Limb (tissue), 2 donors: ENCODE measurements at regions not wholly inside any gene's neighbourhood (a gene's known extent, or its start where the extent isn't known, plus 50 kb on each side); places are given as distances from the start of the nearest gene placed in this dataset.
A peak's percentile ranks its signal among the peaks of the same experiment; 100 is the strongest.

Experiments
- DNase-seq, 2 donors: peaks; one replicate each; pipeline ENCODE4 v3.0.0-alpha.2; 2016; ENCODE audit errors: extremely low spot score in 2 of 2

DNA sequence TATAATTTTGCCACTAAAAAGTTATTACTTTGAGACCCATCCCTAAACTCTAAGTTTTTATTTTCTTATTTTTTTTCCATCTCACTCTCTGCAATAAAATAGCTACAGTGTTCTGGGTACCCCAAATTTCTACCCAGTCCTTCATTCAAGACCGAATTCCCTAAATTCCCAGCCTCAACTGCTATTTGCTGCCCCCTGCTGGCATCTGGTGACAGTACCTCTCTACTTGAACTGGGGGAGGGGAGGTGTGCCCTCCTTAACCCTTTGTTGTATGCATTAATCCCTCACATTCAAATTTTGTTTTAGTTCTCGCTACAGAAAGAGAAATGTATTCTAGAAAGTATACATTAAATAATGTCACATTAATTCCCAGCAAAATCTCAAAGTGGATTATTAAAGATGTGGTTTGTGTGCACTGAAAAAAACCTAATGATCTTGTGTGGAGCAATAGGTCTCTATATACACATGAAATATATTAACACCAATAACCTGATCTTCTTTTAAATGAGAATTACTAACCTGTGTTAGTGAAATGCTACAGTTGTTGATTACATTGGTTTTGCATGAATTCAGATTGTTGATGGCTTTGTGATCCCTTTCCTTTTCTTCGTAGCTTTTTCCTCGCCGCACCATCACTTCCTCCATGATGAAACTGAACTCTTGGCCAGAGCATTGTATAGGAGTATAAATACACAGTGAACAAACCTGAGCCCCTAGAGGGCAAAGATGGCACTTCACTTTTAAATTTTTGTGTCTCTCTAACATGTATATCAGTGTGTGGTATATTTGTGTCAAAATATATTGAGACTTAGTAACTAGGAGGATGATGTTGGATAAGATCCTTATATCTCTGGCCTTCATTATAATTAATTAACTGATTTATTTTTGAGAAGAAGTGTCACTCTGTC lies 590.0 kb downstream of the METTL15 start:
- peak; percentile 44 to 79 for DNase-seq

DNA sequence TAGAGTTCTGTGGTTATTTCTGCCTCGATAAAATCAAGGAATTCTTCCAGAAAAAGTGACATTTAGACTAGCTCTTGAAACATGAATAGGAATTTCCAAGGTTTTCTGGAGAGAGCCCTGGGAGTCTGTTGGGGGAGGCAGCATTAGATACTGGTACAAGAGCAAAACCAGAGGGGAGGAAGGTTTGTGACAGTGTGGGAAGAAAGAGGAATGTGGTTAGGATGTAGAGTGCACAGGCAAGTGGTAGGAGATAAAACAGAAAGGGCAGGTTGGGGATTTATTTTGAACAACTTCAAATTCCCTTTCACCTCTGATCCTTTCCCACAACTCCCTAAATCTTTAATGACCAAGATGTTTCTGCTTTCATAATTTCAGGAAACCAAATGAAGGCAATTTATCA lies 588.4 kb downstream of the METTL15 start:
- DNase-seq, result no peak

DNA sequence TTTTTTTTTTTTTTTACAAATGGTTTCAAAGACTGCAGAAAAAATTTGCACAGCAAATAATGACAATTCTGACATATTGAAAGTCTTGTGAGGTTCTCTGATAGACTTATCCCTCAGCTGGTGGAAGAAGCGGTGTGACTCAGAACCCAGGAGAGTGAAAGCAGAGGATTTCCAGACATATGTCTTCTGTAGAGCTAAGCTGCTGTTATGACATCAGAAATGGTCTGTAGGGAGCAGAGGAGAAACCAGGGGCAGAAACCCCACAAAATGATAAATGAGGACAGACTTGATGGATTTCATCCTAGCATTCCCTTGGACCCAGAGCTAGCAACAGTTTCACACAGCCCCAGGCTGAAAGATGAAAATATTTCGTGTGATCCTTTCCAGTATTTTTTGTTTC lies 582.6 kb downstream of the METTL15 start:
- DNase-seq, result no peak

DNA sequence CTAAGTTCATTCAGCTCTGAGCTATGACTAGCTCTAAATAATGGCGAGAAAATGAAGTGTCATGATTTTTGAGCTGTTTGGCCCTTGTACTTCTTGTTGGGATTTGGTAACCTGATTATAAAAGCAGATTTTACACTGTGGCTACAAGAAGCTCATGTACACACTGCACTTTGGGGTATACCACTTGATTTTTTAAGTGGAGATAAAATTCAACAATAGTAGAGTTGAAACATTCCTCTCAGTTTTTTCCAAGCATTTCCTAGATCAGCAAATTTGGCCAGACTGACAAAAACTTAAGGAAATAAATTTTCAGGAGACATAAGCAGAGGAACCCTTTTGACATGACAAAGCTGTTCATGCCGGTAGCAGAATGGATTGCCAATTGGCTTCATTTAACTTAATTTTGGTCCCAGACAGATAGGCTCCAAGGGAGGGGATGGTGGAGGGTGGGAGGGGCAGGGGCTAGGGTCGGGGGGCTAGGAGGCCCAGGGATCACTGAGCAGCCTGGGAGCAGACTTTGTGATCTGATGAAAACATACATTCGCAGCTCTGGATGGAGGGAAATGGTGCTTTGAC lies 575.9 kb downstream of the METTL15 start:
- DNase-seq, result no peak

DNA sequence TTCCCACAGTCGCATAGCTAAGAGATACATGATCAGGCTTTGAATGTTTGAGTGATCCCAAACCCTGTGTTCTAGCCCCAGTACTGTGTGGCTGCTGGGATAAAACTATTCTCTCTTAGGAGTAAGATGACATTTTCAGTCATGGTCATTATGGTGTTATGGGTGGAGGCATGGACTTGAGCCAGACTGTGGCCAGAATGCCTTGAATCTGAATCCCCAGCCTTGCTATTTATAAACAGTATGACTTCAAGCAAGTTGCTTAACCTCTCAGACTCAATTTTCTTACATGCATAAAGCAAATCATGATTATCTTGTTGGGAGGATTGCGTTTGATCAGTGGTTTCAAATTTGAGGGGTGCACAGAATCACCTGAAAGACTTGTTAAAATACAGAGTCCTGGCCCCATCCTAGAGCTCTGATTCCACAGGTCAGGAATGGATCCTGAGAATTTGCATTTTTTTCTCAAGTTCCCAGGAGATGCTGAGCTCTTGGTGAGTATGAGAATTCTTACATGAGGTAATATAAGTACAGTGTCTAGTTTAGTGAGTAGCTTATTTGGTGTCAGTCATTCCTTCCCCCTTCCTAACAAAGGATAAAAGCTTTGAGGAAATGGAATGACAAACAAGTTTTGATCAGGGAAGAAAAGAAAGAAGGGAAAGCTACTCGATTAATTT lies 571.7 kb downstream of the METTL15 start:
- DNase-seq, result no peak

DNA sequence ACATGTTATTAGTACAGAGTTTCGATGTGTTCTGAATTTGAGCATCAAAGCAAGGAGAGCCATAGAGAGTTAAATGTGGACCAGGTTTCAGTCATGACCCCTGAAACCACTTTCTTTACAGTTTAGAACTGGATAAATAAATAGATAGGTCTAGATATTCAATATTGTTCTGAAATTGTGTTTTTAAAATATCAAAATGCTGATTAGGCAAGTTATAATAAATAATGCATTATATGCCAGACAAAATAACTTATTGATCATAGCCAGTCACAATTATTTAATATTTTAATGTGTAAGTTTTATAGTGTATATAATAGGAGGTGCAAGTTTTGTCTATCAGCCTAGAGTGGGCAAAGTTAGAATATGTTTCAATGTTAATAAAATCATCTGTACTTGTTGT lies 569.5 kb downstream of the METTL15 start:
- DNase-seq, result no peak

DNA sequence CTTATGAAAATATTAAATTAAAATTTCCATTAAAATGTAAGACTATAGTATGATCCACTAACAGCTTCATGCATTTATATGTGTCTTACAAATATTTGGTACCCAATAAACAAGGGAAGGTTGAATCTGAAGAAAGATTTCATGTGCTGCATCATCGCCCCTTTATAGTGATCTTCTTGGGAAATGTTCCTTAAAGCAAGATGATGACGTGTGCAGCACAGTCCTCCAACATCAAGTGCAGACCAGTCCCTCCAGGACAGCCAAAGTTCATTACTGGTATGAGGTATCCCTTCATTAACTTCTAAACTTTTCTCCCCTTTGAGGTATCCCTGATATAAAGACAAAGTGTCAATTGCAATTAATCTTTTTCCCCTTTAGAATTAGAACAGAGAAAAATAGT lies 567.0 kb downstream of the METTL15 start:
- no peak for DNase-seq

DNA sequence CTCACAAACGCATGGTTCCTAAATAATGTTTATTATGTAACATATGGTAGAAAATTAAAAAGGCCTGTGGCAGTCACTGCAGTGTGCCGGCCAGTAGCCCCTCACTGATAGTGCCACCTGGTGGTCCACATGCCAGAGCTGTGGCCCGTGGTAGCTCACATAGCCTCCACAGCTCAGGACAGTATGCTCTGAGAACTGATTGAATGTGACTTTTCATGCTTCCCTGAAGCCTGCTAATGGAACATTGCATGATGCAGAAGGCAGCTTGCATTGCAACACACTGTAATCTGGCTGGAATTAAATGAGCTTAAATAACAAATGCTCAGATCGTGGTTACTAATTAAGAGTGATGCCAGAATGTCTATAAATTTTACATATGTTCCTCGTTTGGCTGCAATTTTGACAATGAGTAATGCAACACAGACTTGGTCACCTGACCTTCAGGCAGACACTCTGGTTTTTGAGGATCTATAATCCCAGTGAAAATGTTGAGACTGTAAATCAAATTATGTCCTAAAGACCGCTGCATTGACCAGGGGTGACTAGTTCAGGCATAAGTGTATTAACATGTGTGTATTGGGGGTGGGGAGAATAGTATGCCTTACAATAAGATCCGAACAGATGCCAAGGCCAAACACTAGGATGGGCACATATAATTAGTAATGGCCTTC lies 566.4 kb downstream of the METTL15 start:
- peak in 1 of 2 donors; percentile 36 for DNase-seq

DNA sequence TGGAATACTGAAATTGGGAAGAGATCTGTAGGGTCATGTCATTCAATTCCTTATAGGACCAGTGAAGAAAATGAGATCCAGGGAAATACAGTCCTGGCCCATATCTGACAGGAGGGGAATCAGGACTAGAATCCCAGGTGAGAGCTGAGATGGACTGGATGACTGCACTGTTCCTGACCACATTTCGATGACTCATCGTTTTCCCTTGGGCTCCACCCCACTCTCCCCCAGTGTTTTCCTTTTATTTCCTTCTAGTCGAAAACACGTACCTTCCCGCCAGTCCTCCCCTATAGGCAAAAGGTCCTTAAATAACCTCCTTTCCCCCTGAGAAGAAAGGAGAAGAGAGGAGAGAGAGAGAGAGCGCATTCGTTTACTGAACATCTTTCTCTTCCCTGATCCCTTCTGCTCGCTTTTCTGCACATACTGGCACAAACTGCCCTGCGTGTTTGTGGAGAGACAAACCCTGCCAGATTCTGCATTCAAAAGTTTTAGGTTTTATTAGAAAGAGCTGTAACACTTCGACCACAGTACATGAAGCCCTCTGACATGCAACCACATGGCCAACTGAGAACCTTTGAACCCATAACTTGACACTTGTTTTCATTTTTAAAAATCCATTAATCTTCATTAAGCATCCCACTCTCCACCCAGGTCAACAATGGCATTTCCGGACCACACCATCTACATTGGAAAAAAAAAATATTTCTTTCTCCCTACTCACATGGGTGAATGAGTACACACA lies 565.7 kb downstream of the METTL15 start:
- no peak for DNase-seq

DNA sequence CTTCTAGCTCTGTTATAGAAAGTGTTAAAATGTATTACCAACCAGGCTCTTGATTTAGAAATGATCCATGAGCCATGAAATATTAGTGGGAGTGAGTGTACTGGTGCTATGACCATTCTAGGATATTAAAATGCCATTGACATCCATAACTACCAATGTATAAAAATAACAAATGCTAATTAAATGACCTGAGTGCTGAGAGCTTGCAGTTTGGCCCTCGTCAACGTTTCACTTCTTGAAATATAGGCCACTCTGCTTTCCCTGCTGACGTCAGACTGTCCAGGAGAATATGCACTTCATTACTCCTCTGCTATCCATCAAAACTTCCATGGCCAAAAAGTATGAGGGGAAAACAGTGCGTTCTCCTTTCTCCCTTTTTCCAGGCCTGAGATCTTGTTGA lies 563.1 kb downstream of the METTL15 start:
- no peak for DNase-seq

DNA sequence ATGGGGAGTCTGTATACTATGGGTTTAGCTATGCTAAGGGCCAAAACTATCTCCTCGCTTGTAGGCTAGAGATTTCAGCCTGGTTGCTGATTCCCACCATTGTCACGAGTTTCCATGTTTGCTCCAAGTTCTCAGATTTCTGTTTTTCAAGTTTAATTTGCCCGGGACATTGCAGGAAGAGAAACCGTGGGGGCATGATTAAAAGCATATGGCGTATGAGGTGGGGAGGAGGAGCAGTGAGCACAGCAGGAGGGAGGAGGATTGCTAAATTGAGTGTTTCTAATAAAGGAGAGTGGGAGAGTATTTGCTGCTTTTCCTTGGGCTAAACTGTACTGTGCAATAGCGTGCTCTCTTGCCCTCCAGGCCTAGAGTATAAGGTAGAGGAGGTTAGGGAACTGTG lies 558.4 kb downstream of the METTL15 start:
- no peak for DNase-seq

DNA sequence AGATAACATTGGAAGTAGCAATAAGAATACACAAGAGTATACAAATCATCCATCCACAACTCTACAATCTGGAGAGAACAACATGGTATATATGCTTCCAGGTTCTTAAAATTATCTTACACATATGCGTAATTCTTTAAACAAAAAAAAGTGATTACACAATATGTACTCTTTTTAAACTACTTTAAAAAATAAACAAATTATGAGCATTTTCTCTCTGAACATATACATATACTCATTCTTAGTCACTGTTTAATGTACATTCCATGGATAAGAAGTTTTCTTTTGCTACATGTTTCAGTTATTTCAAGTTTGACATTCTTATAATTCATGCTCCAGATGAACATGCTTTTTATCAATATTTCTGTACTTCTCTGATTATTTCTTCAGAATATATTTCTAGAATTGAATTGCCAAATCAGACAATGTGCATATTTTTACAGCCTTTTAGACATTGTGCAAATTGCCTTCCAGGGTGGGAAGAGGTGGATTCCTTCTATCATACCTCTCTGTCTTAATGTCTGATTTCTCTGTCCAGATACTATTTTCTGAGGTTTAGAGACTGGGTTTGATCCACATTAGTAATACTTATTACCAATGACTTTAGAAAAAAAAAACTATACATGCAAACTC lies 551.6 kb downstream of the METTL15 start:
- no peak for DNase-seq

DNA sequence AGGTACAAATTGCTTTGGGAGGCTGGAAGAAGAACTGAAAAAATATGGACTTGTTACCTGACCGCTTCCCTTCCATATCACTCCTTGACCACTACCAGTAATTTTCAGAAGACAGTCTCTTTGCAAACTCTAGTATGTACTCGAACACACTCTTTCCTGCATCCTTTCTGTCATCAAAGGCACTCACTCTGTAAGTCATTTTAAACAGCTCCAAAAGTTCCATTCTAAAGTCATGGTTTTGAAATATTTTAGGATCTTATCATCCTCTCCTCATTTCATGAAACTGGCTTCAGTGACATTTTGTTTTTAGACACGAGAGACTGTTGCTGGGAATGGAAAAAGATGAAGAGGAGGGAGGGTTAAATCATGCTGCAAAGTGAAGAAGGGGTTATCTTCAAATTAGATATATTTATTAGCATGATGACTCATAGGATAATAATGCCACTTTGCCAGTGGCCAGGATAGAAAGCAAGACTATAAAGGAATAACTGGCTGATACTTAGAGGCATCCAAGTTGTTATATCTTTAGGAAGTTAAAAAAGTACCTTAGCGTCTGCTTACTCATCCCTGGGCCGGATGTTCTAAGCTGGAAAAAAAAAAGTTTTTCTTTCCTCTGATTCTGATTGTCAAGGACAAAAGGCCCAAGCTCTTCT lies 549.3 kb downstream of the METTL15 start:
- no peak for DNase-seq

DNA sequence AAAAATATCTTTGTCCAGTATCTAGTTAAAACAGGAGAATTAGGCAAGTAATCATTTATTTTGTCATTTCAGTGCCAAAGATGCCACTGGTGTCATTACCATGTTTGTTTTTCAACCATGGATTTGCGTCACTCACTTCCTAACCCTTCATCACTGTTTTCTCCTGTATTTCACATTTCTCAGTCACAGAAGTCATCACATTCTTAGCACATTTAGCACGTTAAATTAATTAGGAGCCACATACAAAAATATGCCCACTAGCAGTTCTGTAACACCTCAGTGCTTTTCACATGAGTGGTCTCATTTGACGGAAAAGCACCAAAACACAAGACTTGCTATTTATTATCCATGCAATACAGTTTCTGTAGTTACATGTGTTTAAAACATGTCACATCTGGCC lies 546.0 kb downstream of the METTL15 start:
- DNase-seq, result no peak

DNA sequence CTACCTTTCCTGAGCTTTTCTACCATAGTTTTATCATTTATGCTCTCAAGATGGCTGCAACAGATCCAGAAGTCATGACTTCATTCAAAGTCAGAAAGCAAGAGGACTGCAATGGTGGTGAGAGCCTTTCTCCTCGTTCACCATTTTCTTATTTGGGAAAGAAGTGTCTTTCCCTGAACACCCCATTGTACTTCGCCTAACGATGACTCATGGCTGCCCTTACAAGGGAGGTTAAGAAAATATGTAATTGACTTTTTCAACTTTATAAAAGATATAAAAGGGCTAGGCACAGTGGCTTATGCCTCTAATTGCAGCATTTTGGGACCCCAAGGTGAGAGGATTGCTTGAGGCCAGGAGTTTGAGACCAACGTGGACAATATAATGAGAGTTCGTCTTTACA lies 541.7 kb downstream of the METTL15 start:
- DNase-seq, result no peak

DNA sequence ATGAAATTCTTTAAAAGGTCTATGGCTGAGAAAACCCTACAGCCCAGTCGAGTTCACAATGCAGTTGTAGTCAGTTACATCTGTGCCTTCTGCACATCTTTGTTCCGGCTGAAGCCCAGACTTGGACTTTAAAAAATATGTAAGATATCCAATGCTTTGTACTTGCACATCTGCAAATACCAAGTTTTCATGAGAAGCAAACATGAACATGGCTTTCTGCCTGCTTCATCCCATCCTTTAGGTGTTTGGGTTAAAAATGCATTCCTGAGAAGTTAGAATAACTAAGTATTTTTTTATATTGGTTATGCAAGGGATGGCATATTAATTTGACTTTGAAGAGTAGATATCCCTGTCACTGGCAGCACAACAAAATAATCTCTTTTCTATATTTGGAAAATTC lies 528.4 kb downstream of the METTL15 start:
- no peak for DNase-seq

DNA sequence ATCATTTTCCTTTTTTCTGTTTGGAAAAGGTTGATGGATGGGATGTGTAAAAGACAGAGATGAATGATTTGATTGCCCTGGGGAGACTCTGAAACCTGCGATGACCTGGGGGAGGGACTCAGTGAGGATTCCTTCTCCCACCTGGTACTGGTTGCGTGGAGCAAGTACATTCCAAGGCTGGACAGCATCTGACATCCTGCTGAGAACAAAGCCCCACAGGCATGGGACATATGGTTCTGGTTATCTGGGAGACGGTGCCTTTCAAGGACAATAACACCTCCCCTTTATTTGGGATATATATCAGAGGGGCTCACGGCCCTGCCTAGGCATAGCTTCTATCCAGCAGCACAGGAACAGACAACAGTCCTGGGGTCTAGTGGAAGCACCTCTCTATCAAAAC lies 527.8 kb downstream of the METTL15 start:
- DNase-seq, result no peak

DNA sequence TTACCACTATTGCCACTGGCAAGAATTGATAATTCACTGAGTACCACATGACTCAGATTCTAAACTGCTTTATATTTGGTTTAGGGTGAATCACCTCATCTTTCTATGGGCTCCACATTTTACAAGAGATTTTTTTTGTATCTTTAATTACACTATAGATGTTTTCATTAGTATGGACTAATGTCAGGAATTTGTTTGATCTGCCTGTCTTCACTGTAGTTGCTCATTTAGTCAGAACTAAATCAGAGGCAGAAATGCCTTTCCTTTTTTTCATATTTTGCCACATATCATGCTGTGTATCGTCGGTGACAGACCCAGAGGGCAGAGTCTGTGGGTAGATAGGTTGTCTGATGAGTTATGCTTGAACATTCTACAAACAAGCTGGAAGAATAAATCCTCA lies 524.1 kb downstream of the METTL15 start:
- DNase-seq, result no peak

DNA sequence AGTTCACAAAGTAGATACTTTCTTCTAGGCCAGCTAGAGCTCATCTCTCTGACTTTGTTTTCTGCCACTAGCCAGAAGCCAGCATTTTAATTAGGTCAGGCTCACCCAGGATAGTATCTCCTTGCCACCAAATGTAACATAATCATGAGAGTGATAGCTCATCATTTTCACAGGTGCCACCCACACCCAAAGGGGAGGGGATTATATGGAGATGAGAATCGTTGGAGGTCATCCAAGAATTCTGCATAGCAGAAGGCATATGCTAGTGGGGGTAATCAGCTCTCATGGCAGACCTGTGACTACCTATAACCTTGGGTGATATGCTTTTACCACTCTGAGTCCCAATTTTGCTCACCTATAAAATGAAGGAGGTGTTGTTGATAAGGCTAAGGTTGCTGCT lies 523.0 kb downstream of the METTL15 start:
- no peak for DNase-seq

DNA sequence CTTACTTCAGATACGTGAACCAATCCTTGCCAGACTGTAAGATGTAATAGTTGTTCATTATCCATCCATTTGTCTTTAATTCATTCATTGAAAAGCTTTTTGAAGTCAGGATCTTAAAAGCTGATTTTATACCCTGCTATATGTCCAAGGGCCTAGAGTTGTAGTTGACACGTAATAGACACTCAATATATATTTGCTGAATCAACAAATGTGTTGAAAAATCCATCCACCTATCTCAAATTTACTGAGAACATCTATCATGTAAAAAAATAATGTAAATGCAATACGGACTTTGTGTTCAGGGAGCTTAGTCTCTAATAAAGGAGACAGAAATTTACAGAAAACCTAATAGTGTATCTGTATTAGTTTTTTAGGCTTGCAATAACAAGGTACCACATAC lies 521.0 kb downstream of the METTL15 start:
- no peak for DNase-seq
